ENCODE measurements at regions not wholly inside any gene's neighbourhood (a gene's known extent, or its start where the extent isn't known, plus 50 kb on each side); places are given as distances from the start of the nearest gene placed in this dataset.
"Not testable (repeated sequence)": the region's sequence is repeated elsewhere in the genome, so short reads cannot be mapped to it uniquely, and the experiment has no call there.

- H3K27me3 ChIP-seq: no peaks in the 10 kb centered on the region
- no peak for TF ChIP-seq Cebpa-rat (IDR thresholded peaks at IDR 0.05)
- H3K4me1 ChIP-seq: peaks cover 8 to 17% (median 13%) of the 10 kb centered on the region in 10 experiments
- no peak overlapping the region for H3K9ac ChIP-seq
- no peaks in the 10 kb centered on the region for H3K36me3 ChIP-seq
- no peak overlapping the region for H3K27ac ChIP-seq
- no peak overlapping the region for H3K4me3 ChIP-seq
- H4K20me1 ChIP-seq: no peaks in the 10 kb centered on the region
- H3K9me3 ChIP-seq (replicated peaks in 1 of 11): peaks cover 5 to 24% (median 18%) of the 10 kb centered on the region in 11 experiments; a peak in 15 of 22 replicates
- no peak overlapping the region for H3K4me2 ChIP-seq
Measured at GRCh38 chr18:52136532-52136931, 203.5 kb upstream of the DCC start.

- H3K9me3 ChIP-seq (replicated peaks in 1 of 11): peaks cover 17 to 46% (median 35%) of the 10 kb centered on the region in 11 experiments; a peak in 21 of 22 replicates
- no peaks in the 10 kb centered on the region for H3K36me3 ChIP-seq
- no peaks in the 10 kb centered on the region for H3K27me3 ChIP-seq
- peaks cover 11 to 27% (median 19%) of the 10 kb centered on the region in 10 experiments for H3K4me1 ChIP-seq
- no peak for TF ChIP-seq Cebpa-rat (IDR thresholded peaks at IDR 0.05)
- H3K9ac ChIP-seq: peak overlapping the region in 8 of 11 experiments; percentile 19 to 64 (median 44); a peak in 10 of 22 replicates
- no peak overlapping the region for H3K4me3 ChIP-seq
- H4K20me1 ChIP-seq: no peaks in the 10 kb centered on the region
- peak overlapping the region; percentile 31 to 82 (median 69) for H3K4me2 ChIP-seq
- H3K27ac ChIP-seq: peak overlapping the region in 9 of 11 experiments; percentile 3 to 78 (median 67); a peak in 17 of 22 replicates
Measured at GRCh38 chr18:52140986-52141385, 199.0 kb upstream of the DCC start.

- Histone ChIP-seq H3K9me3 (replicated peaks in 1 of 11) (peaks cover 10 to 33% (median 22%) of the 10 kb centered on the region in 11 experiments; a peak in 20 of 22 replicates), H3K4me2 (no peak overlapping the region), H3K4me3 (no peak overlapping the region), H3K27ac (no peak overlapping the region), H3K27me3 (no peaks in the 10 kb centered on the region), H3K9ac (no peak overlapping the region), H4K20me1 (no peaks in the 10 kb centered on the region), H3K36me3 (no peaks in the 10 kb centered on the region), H3K4me1 (peaks cover 0 to 23% (median 17%) of the 10 kb centered on the region in 10 experiments; a peak in 17 of 20 replicates)
- no peak for TF ChIP-seq Cebpa-rat (IDR thresholded peaks at IDR 0.05)
Measured at GRCh38 chr18:52150050-52150449, 189.9 kb upstream of the DCC start.

GRCh38 chr18:52152036-52152435, 188.0 kb upstream of the DCC start:
- TF ChIP-seq Cebpa-rat (IDR thresholded peaks at IDR 0.05): no peak
- Histone ChIP-seq H3K36me3 (no peaks in the 10 kb centered on the region), H3K27ac (peak overlapping the region in 9 of 11 experiments; percentile 66 to 90 (median 83); a peak in 18 of 22 replicates), H3K9ac (peak overlapping the region in 8 of 11 experiments; percentile 19 to 70 (median 61); a peak in 11 of 22 replicates), H3K27me3 (no peaks in the 10 kb centered on the region), H3K4me1 (peaks cover 0 to 23% (median 17%) of the 10 kb centered on the region in 10 experiments; a peak in 17 of 20 replicates), H4K20me1 (no peaks in the 10 kb centered on the region), H3K4me2 (peak overlapping the region; percentile 12 to 70 (median 55); a peak in 21 of 22 replicates), H3K4me3 (no peak overlapping the region; a peak in 1 of 20 replicates), H3K9me3 (replicated peaks in 1 of 11) (peaks cover 7 to 25% (median 12%) of the 10 kb centered on the region in 11 experiments; a peak in 20 of 22 replicates)

GRCh38 chr18:52156166-52156565, 183.8 kb upstream of the DCC start:
- Histone ChIP-seq H3K27ac (no peak overlapping the region), H3K4me2 (no peak overlapping the region), H3K9me3 (replicated peaks in 1 of 11) (peaks cover 0 to 6% (median 0%) of the 10 kb centered on the region in 11 experiments; a peak in 1 of 22 replicates), H3K9ac (no peak overlapping the region), H3K4me3 (no peak overlapping the region), H3K4me1 (peaks cover 0 to 22% (median 17%) of the 10 kb centered on the region in 10 experiments; a peak in 17 of 20 replicates), H3K27me3 (no peaks in the 10 kb centered on the region), H3K36me3 (no peaks in the 10 kb centered on the region), H4K20me1 (no peaks in the 10 kb centered on the region)
- TF ChIP-seq Cebpa-rat (IDR thresholded peaks at IDR 0.05): no peak

DNA sequence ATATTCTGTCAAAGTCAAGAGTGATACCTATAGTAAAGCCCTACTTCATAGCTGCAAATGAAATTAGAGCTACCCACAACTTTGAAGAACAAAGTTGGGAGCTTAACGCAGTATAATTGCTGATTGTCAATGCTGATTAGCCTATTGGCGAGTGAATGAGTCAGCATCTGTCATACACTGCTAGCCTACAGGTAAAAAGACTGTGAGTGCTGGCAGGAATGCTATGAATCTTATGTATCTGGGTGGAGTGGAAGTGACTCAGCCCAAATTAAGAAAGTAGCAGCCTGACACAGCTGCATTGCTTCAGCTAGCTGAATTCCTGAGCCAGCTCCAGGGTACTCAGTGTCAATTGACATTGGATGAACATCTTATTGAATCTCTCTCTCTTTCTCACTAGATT, 179.4 kb upstream of the DCC start:
- TF ChIP-seq Cebpa-rat (IDR thresholded peaks at IDR 0.05): no peak
- Histone ChIP-seq H3K27ac (no peak overlapping the region), H3K4me1 (no peaks in the 10 kb centered on the region), H3K9ac (no peak overlapping the region), H3K4me3 (no peak overlapping the region), H3K9me3 (replicated peaks in 1 of 11) (peaks cover 0 to 21% (median 6%) of the 10 kb centered on the region in 11 experiments; a peak in 9 of 22 replicates), H3K27me3 (no peaks in the 10 kb centered on the region), H3K4me2 (no peak overlapping the region), H4K20me1 (no peaks in the 10 kb centered on the region), H3K36me3 (no peaks in the 10 kb centered on the region)

DNA sequence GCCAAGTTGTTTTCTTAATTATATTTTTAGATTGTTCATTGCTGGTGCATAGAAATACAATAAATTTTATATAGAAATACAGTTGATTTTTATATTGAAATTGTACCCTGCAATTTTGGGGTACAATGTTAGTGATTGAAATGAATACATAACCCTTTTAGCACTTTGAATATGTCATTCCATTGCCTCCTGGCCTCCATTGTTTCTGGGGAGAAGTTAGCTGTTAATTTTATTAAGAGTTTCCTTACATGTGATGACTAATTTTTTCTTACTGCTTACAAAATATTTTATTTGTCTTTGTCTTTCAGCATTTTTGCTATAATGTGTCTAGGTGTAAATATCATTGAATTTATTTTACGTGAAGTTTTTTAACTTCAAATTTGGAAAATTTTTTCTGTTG, 176.5 kb upstream of the DCC start:
- Histone ChIP-seq H3K36me3 (no peaks in the 10 kb centered on the region), H3K9me3 (replicated peaks in 1 of 11) (peaks cover 0 to 21% (median 6%) of the 10 kb centered on the region in 11 experiments; a peak in 9 of 22 replicates), H3K4me1 (no peaks in the 10 kb centered on the region), H3K9ac (no peak overlapping the region), H3K27me3 (no peaks in the 10 kb centered on the region), H3K27ac (no peak overlapping the region), H3K4me2 (no peak overlapping the region), H3K4me3 (no peak overlapping the region), H4K20me1 (no peaks in the 10 kb centered on the region)
- no peak for TF ChIP-seq Cebpa-rat (IDR thresholded peaks at IDR 0.05)

DNA sequence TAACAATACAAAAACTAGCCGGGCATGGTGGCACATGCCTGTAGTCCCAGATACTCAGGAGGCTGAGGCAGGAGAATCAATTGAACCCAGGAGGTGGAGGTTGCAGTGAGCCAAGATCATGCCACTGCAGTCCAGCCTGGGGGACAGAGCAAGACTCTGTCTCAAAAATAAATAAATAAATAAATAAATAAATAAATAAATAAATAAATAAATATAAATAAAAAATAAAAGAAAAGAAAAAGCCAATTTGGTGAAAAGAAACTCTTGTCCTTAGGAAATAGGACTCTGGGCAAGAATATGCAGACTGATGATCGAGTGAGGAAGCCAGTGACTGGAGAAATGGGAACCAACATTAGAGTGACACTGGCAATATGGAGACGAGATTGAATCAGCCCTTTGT, 171.9 kb upstream of the DCC start:
- not testable (repeated sequence) for H3K9ac ChIP-seq, H3K27me3 ChIP-seq, H3K4me2 ChIP-seq, H3K4me1 ChIP-seq, H3K4me3 ChIP-seq, H4K20me1 ChIP-seq, H3K36me3 ChIP-seq, H3K27ac ChIP-seq
- peaks cover 0 to 13% (median 4%) of the 10 kb centered on the region in 11 experiments; a peak in 9 of 22 replicates for H3K9me3 ChIP-seq (replicated peaks in 1 of 11)

DNA sequence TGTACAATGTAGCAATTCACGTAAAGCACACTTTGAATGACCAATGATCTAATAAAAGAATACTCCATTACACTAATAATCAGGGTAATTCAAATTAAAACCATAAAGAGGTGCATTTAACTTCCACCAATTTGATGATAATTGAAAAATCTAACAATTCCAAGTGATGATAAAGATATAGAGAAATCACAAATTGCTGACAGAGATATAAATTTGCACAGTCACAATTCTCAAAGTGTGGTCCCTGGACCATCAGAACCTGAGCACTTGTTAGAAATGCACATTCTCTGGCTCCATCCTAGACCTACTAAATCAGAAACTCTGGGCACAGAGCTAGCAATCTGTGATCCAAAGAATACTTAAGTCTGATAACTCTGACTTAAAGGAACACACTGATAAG, 165.8 kb upstream of the DCC start:
- no peaks in the 10 kb centered on the region for H3K27me3 ChIP-seq
- no peaks in the 10 kb centered on the region for H3K36me3 ChIP-seq
- no peaks in the 10 kb centered on the region for H3K4me1 ChIP-seq
- H3K27ac ChIP-seq: no peak overlapping the region
- H4K20me1 ChIP-seq: no peaks in the 10 kb centered on the region
- H3K4me3 ChIP-seq: no peak overlapping the region
- H3K9me3 ChIP-seq (replicated peaks in 1 of 11): no peaks in the 10 kb centered on the region
- no peak overlapping the region for H3K4me2 ChIP-seq
- no peak overlapping the region for H3K9ac ChIP-seq
- TF ChIP-seq Cebpa-rat (IDR thresholded peaks at IDR 0.05): no peak

- no peak for TF ChIP-seq Cebpa-rat (IDR thresholded peaks at IDR 0.05)
- Histone ChIP-seq H3K9me3 (replicated peaks in 1 of 11) (no peaks in the 10 kb centered on the region), H3K27me3 (no peaks in the 10 kb centered on the region), H3K4me3 (no peak overlapping the region), H3K4me1 (no peaks in the 10 kb centered on the region), H3K36me3 (no peaks in the 10 kb centered on the region), H3K9ac (no peak overlapping the region), H4K20me1 (no peaks in the 10 kb centered on the region), H3K27ac (no peak overlapping the region), H3K4me2 (no peak overlapping the region)
Measured at GRCh38 chr18:52175406-52175805, 164.6 kb upstream of the DCC start.
